ENCODE measurements at regions not wholly inside any gene's neighbourhood (a gene's known extent, or its start where the extent isn't known, plus 50 kb on each side); places are given as distances from the start of the nearest gene placed in this dataset.

GRCh38 chr7:84844771-84845170 lies 342.1 kb downstream of the SEMA3D start:
- no peak for DNase-seq (ENCODE audit: extremely low spot score, unreplicated experiment)
- H3K4me1 Mint-ChIP-seq (ENCODE audit: unreplicated experiment): no peaks in the 10 kb centered on the region
- no peak overlapping the region for H3K4me3 Mint-ChIP-seq
- H3K27me3 Mint-ChIP-seq: no peaks in the 10 kb centered on the region
- no peak for TF ChIP-seq CTCF (conservative IDR thresholded peaks at IDR 0.05)
- no peaks in the 10 kb centered on the region for H3K9me3 Mint-ChIP-seq
- H3K36me3 Mint-ChIP-seq: no peaks in the 10 kb centered on the region
- no peak overlapping the region for H3K27ac Mint-ChIP-seq

DNA sequence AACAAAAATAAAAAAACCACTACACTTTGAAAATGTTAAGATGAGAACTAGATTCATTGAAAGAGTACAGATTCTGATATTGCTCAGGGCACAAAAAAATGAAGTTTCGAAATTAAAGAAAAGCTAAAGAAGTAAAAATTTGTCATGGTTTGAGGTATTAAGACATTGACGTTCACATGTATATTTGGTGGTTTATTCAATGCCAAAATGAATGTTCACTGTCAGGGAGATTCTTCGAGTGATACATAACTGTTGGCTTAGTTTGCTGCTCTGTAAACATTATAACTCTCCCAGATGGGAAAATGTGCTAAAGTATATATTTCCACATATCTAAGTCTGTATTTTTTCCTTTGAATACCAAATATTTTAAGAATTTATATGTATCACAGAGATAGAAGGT lies 345.0 kb downstream of the SEMA3D start:
- Mint-ChIP-seq H3K9me3 (no peaks in the 10 kb centered on the region), H3K27me3 (no peaks in the 10 kb centered on the region), H3K4me3 (no peak overlapping the region), H3K4me1 (ENCODE audit: unreplicated experiment) (no peaks in the 10 kb centered on the region), H3K36me3 (no peaks in the 10 kb centered on the region), H3K27ac (no peak overlapping the region)
- DNase-seq (ENCODE audit: extremely low spot score, unreplicated experiment): no peak
- no peak for TF ChIP-seq CTCF (conservative IDR thresholded peaks at IDR 0.05)

DNA sequence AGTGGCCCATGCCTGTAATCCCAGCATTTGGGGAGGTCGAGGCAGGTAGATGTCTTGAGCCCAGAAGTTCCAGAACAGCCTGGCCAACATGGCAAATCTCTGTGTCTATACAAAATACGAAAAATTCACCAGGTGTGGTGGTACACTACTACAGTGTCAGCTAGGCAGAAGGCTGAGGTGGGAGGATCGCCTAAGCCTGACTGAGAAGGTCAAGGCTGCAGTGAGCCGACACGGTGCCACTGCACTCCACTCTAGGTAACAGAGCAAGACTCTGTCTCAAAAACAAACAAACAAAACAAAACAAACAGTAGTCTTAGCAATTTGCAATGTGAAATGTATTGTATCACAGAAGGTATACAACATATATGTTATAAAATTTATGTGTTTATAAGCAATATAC lies 348.0 kb downstream of the SEMA3D start:
- H3K27ac Mint-ChIP-seq: no peak overlapping the region
- no peaks in the 10 kb centered on the region for H3K36me3 Mint-ChIP-seq
- TF ChIP-seq CTCF (conservative IDR thresholded peaks at IDR 0.05): no peak
- H3K9me3 Mint-ChIP-seq: no peaks in the 10 kb centered on the region
- H3K4me3 Mint-ChIP-seq: no peak overlapping the region
- no peak for DNase-seq (ENCODE audit: extremely low spot score, unreplicated experiment)
- no peaks in the 10 kb centered on the region for H3K27me3 Mint-ChIP-seq
- no peaks in the 10 kb centered on the region for H3K4me1 Mint-ChIP-seq (ENCODE audit: unreplicated experiment)

DNA sequence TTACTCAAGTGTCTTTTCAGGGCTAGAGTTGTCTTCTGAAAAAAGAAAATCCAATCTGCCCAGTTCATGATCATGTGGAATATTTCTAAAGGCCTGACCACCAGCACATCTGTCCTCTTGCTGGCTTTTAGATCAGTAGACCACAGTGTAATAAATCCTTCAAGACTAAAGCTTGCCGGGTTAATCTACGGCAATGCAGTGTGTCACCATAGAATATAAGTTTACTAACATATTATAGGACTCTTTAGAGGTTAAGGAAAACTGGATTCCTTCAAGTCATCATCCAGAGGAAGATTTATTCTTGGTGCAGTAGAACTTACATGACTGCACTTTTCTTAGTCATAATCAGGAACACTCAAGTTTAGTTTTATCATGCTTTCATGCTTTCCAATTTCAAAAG lies 349.5 kb downstream of the SEMA3D start:
- DNase-seq (ENCODE audit: extremely low spot score, unreplicated experiment): no peak
- Mint-ChIP-seq H3K4me1 (ENCODE audit: unreplicated experiment) (no peaks in the 10 kb centered on the region), H3K9me3 (no peaks in the 10 kb centered on the region), H3K4me3 (no peak overlapping the region), H3K27ac (no peak overlapping the region), H3K27me3 (no peaks in the 10 kb centered on the region), H3K36me3 (no peaks in the 10 kb centered on the region)
- no peak for TF ChIP-seq CTCF (conservative IDR thresholded peaks at IDR 0.05)

DNA sequence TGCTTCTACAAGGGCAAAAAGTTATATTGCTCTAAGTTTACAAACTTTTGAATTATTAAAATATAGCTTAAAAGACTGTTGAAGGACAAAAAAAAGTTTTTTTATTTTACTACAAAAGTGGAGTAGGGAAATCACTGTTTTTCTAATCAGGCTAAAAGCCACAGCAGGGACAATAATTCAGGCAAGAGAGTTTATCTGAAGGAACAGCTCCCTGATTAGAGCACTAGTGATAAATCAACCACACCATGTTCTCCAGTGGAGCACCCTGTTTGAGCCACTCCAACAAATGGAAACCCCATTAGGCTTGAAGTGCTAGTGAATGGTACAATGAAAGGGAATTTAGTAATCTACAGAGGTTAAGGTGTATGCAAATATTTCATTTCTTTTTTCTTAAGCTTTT lies 357.1 kb downstream of the SEMA3D start:
- no peaks in the 10 kb centered on the region for H3K4me1 Mint-ChIP-seq (ENCODE audit: unreplicated experiment)
- no peak for DNase-seq (ENCODE audit: extremely low spot score, unreplicated experiment)
- no peaks in the 10 kb centered on the region for H3K9me3 Mint-ChIP-seq
- H3K36me3 Mint-ChIP-seq: no peaks in the 10 kb centered on the region
- TF ChIP-seq CTCF (conservative IDR thresholded peaks at IDR 0.05): no peak
- H3K4me3 Mint-ChIP-seq: no peak overlapping the region
- H3K27ac Mint-ChIP-seq: no peak overlapping the region
- no peaks in the 10 kb centered on the region for H3K27me3 Mint-ChIP-seq

- H3K36me3 Mint-ChIP-seq: no peaks in the 10 kb centered on the region
- H3K27me3 Mint-ChIP-seq: no peaks in the 10 kb centered on the region
- H3K4me1 Mint-ChIP-seq (ENCODE audit: unreplicated experiment): no peaks in the 10 kb centered on the region
- H3K4me3 Mint-ChIP-seq: no peak overlapping the region
- no peak overlapping the region for H3K27ac Mint-ChIP-seq
- no peak for TF ChIP-seq CTCF (conservative IDR thresholded peaks at IDR 0.05)
- no peaks in the 10 kb centered on the region for H3K9me3 Mint-ChIP-seq
- DNase-seq (ENCODE audit: extremely low spot score, unreplicated experiment): no peak
Measured at GRCh38 chr7:84824057-84824651, 362.7 kb downstream of the SEMA3D start.

Data from type B pancreatic cell (in vitro differentiated cells).